ENCODE measurements at regions not wholly inside any gene's neighbourhood (a gene's known extent, or its start where the extent isn't known, plus 50 kb on each side); places are given as distances from the start of the nearest gene placed in this dataset.

- TF ChIP-seq REST (IDR thresholded peaks at IDR 0.05; ENCODE audit: low read depth) (no peak), MAX (IDR thresholded peaks at IDR 0.05) (no peak), TAF1 (IDR thresholded peaks at IDR 0.05; ENCODE audit: low read depth) (no peak), EP300 (IDR thresholded peaks at IDR 0.05; ENCODE audit: borderline replicate concordance) (no peak), CREB1 (IDR thresholded peaks at IDR 0.05; ENCODE audit: low read depth) (no peak), ZBTB7A (IDR thresholded peaks at IDR 0.05; ENCODE audit: low read depth) (no peak), TCF12 (IDR thresholded peaks at IDR 0.05; ENCODE audit: low read depth) (no peak)
Measured at GRCh38 chr11:13134886-13135285, 125.8 kb downstream of the RASSF10 start.

GRCh38 chr11:13135385-13136271 lies 126.5 kb downstream of the RASSF10 start:
- TF ChIP-seq EGR1 (IDR thresholded peaks at IDR 0.05) (no peak), CEBPB (IDR thresholded peaks at IDR 0.05) (no peak), TCF12 (IDR thresholded peaks at IDR 0.05; ENCODE audit: low read depth) (no peak), CREB1 (IDR thresholded peaks at IDR 0.05; ENCODE audit: low read depth) (no peak), MAX (IDR thresholded peaks at IDR 0.05) (no peak), TAF1 (IDR thresholded peaks at IDR 0.05; ENCODE audit: low read depth) (no peak), USF1 (IDR thresholded peaks at IDR 0.05) (no peak), FOXM1 (IDR thresholded peaks at IDR 0.05; ENCODE audit: borderline replicate concordance, low read depth) (no peak), ZBTB7A (IDR thresholded peaks at IDR 0.05; ENCODE audit: low read depth) (no peak), RAD21 (IDR thresholded peaks at IDR 0.05; ENCODE audit: low read depth) (no peak)

- no peak for TF ChIP-seq TAF1 (IDR thresholded peaks at IDR 0.05; ENCODE audit: low read depth)
- TF ChIP-seq USF1 (IDR thresholded peaks at IDR 0.05), result no peak
- TF ChIP-seq EP300 (IDR thresholded peaks at IDR 0.05; ENCODE audit: borderline replicate concordance), result no peak
- TF ChIP-seq TEAD4 (IDR thresholded peaks at IDR 0.05), result no peak
- no peak for TF ChIP-seq CEBPB (IDR thresholded peaks at IDR 0.05)
- no peak for TF ChIP-seq MAX (IDR thresholded peaks at IDR 0.05)
- TF ChIP-seq REST (IDR thresholded peaks at IDR 0.05; ENCODE audit: low read depth), result no peak
- TF ChIP-seq CREB1 (IDR thresholded peaks at IDR 0.05; ENCODE audit: low read depth), result no peak
- no peak for TF ChIP-seq ZBTB7A (IDR thresholded peaks at IDR 0.05; ENCODE audit: low read depth)
- TF ChIP-seq YY1 (IDR thresholded peaks at IDR 0.05; ENCODE audit: low read depth), result no peak
- no peak for TF ChIP-seq TCF12 (IDR thresholded peaks at IDR 0.05; ENCODE audit: low read depth)
- no peak for TF ChIP-seq NFIC (IDR thresholded peaks at IDR 0.05)
Measured at GRCh38 chr11:13136272-13136596, 127.1 kb downstream of the RASSF10 start.

GRCh38 chr11:13137844-13138301 lies 128.8 kb downstream of the RASSF10 start:
- TF ChIP-seq TAF1 (IDR thresholded peaks at IDR 0.05; ENCODE audit: low read depth), result no peak
- TF ChIP-seq REST (IDR thresholded peaks at IDR 0.05; ENCODE audit: low read depth), result no peak
- TF ChIP-seq EGR1 (IDR thresholded peaks at IDR 0.05), result no peak
- TF ChIP-seq YY1 (IDR thresholded peaks at IDR 0.05; ENCODE audit: low read depth), result no peak
- no peak for TF ChIP-seq CREB1 (IDR thresholded peaks at IDR 0.05; ENCODE audit: low read depth)
- no peak for TF ChIP-seq ZBTB7A (IDR thresholded peaks at IDR 0.05; ENCODE audit: low read depth)
- no peak for TF ChIP-seq USF1 (IDR thresholded peaks at IDR 0.05)
- TF ChIP-seq NFIC (IDR thresholded peaks at IDR 0.05), result no peak
- TF ChIP-seq RAD21 (IDR thresholded peaks at IDR 0.05; ENCODE audit: low read depth), result no peak
- TF ChIP-seq TCF12 (IDR thresholded peaks at IDR 0.05; ENCODE audit: low read depth), result no peak
- TF ChIP-seq FOXM1 (IDR thresholded peaks at IDR 0.05; ENCODE audit: borderline replicate concordance, low read depth), result no peak
- TF ChIP-seq MAX (IDR thresholded peaks at IDR 0.05), result no peak
- no peak for TF ChIP-seq TEAD4 (IDR thresholded peaks at IDR 0.05)
- no peak for TF ChIP-seq EP300 (IDR thresholded peaks at IDR 0.05; ENCODE audit: borderline replicate concordance)
- TF ChIP-seq CEBPB (IDR thresholded peaks at IDR 0.05), result no peak
